ENCODE measurements at regions not wholly inside any gene's neighbourhood (a gene's known extent, or its start where the extent isn't known, plus 50 kb on each side); places are given as distances from the start of the nearest gene placed in this dataset.

GRCh38 chr2:82342356-82342755, 2037.8 kb upstream of the LRRTM1 start:
- TF ChIP-seq CTCF (IDR thresholded peaks at IDR 0.05; ENCODE audit: low read depth, low read length, poor library complexity, severe bottlenecking) (no peak), EZH2phosphoT487 (IDR thresholded peaks at IDR 0.05; ENCODE audit: borderline replicate concordance, low read length) (no peak)

Data from DOHH2 (cell line).